GM13977 (cell line): ENCODE measurements at regions not wholly inside any gene's neighbourhood (a gene's known extent, or its start where the extent isn't known, plus 50 kb on each side); places are given as distances from the start of the nearest gene placed in this dataset.

ENCODE experiments used
- DNase-seq: peaks from one replicate; pipeline ENCODE4 v3.0.0; 2012; ENCODE audit warnings: low spot score
- CTCF ChIP-seq: IDR thresholded peaks from 2 replicates; pipeline ENCODE4 v1.5.1; 2012; ENCODE audit warnings: mild to moderate bottlenecking, control low read depth; ENCODE audit not compliant: insufficient read depth; ENCODE audit errors: extremely low read depth, missing control alignments
- in situ Hi-C: fragments of 300-500 bp; cut with MboI; formaldehyde crosslinking; loops from one replicate; pipeline ENCODE4 v1.12.0; 2022; ENCODE audit warnings: low sequenced_read_pairs, low pct_unique_long_range_greater_than_20kb, mixed read lengths, inconsistent platforms; ENCODE audit not compliant: unreplicated experiment

- no peak for TF ChIP-seq CTCF
- in situ Hi-C loops, result no loop called here
- DNase-seq, result no peak
Measured at GRCh38 chrX:36753602-36754001, 254.6 kb upstream of the FAM47C start.

GRCh38 chrX:36787752-36788151 is 220.4 kb upstream of the FAM47C start:
- in situ Hi-C loops, result no loop called here
- TF ChIP-seq CTCF, result no peak
- DNase-seq, result no peak

DNA sequence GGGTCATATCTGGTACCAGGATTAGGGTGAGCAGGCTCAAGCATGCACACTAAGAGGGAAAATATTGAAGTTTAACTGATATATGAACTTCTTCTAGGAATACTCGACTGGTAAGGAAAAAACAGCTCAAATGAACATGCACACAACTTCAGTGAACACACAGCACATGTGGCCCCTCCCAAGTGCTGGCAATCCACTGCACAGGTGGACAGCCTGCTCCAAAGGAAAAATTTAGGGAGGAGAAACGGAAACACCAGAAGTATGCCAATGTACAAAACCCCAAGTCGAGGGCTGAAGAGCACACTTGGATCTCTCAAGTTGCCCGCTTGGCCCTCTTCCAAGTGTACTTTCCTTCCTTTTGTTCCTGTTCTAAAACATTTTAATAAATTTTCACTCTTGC is 205.0 kb upstream of the FAM47C start:
- no peak for DNase-seq
- TF ChIP-seq CTCF, result no peak
- in situ Hi-C loops, result no loop called here

GRCh38 chrX:36804066-36804465 is 204.1 kb upstream of the FAM47C start:
- DNase-seq, result no peak
- in situ Hi-C loops, result no loop called here
- TF ChIP-seq CTCF, result no peak

DNA sequence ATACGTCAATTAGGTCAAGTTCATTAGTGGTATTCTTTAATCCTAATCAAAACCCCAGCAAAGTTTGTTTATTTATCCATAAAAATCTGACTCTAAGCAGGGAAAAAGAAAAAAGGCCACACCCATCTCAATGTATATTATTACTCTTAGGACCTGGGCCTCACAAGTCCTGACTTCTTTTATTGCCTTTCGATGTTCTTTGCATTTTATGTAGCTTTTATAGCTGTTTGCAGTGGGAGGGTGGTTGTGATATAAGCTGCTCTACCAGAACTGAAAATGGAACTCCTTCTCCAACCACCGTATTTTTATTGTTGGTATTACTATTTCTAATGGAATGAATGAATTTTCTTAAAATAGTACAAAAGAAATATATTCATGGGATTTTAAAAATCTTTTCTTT is 163.3 kb upstream of the FAM47C start:
- no peak for TF ChIP-seq CTCF
- in situ Hi-C loops, result no loop called here
- no peak for DNase-seq

GRCh38 chrX:36847496-36847895 is 160.7 kb upstream of the FAM47C start:
- TF ChIP-seq CTCF, result no peak
- in situ Hi-C loops, result no loop called here
- no peak for DNase-seq

GRCh38 chrX:36849407-36849806 is 158.8 kb upstream of the FAM47C start:
- in situ Hi-C loops, result no loop called here
- no peak for TF ChIP-seq CTCF

More at GRCh38 chrX:36849407-36849806, 158.8 kb upstream of the FAM47C start:
- DNase-seq, result no peak
